Natural killer cell treated with Interleukin-12 subunit alpha and Interleukin-12 subunit beta and Interleukin-15 and Interleukin-18, amount 100 ng/mL, for 72 hours (primary cell): ENCODE measurements at regions not wholly inside any gene's neighbourhood (a gene's known extent, or its start where the extent isn't known, plus 50 kb on each side); places are given as distances from the start of the nearest gene placed in this dataset.

Source experiments
- ATAC-seq, 2 donors: fragments of 150-1000 bp; cut with Tn5 transposase in 1 of 2; sonication (Bioruptor Pico), chemical (Tn5 transposase) in 1 of 2; 2 replicates each; pipeline ENCODE4 v1.10.0; 2021
- DNase-seq: peaks from one replicate; pipeline ENCODE4 v3.0.0; 2022; ENCODE audit warnings: low spot score
- H3K27ac Mint-ChIP-seq, 2 donors: 1 replicate in 1 of 2; 2 replicates in 1 of 2; pipeline ENCODE4 v1.8.0; 2022; ENCODE audit warnings: mixed read lengths in 2 of 2, mild to moderate bottlenecking in 1 of 2, moderate library complexity in 1 of 2
- H3K27me3 Mint-ChIP-seq, 2 donors: 1 replicate in 1 of 2; 2 replicates in 1 of 2; pipeline ENCODE4 v1.8.0; 2022; ENCODE audit warnings: mixed read lengths in 2 of 2
- H3K36me3 Mint-ChIP-seq: one replicate; pipeline ENCODE4 v1.8.0; 2022; ENCODE audit warnings: mixed read lengths
- H3K4me1 Mint-ChIP-seq, 2 donors: 1 replicate in 1 of 2; 2 replicates in 1 of 2; pipeline ENCODE4 v1.8.0; 2022; ENCODE audit warnings: low read depth in 2 of 2, mixed read lengths in 2 of 2, mild to moderate bottlenecking in 1 of 2
- H3K4me3 Mint-ChIP-seq: one replicate; pipeline ENCODE4 v1.8.0; 2022; ENCODE audit warnings: mixed read lengths
- H3K9me3 Mint-ChIP-seq: 2 replicates; pipeline ENCODE4 v1.8.0; 2022; ENCODE audit warnings: mixed read lengths

GRCh38 chr6:113540466-113540865 lies 316.7 kb upstream of the MARCKS start:
- ATAC-seq: no peak

DNA sequence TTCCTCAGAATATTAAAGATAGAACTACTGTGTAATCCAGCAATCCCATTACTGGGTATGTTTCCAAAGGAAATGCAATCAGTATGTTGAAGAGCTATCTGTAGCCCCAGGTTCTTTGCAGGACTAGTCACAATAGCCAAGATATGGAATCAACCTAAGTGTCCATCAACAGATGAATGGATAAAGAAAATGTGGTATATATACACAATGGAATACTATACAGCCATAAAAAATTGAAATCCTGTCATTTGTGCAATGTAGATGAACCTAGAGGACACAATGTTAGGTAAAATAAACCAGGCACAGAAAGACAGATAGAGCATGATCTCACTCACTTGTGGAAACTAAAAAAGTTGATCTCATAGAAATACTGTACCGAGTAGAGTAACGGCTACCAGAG lies 306.0 kb upstream of the MARCKS start:
- DNase-seq: no peak
- Mint-ChIP-seq H3K4me1 (no peaks in the 10 kb centered on the region), H3K9me3 (peaks cover 4% of the 10 kb centered on the region), H3K27me3 (no peaks in the 10 kb centered on the region), H3K36me3 (no peaks in the 10 kb centered on the region), H3K4me3 (no peak overlapping the region), H3K27ac (no peak overlapping the region)
- no peak for ATAC-seq

More at GRCh38 chr6:113540466-113540865, 316.7 kb upstream of the MARCKS start:
- Mint-ChIP-seq H3K36me3 (no peaks in the 10 kb centered on the region), H3K27ac (no peak overlapping the region), H3K4me3 (no peak overlapping the region), H3K9me3 (peaks cover 13% of the 10 kb centered on the region), H3K4me1 (no peaks in the 10 kb centered on the region), H3K27me3 (no peaks in the 10 kb centered on the region)
- no peak for DNase-seq

DNA sequence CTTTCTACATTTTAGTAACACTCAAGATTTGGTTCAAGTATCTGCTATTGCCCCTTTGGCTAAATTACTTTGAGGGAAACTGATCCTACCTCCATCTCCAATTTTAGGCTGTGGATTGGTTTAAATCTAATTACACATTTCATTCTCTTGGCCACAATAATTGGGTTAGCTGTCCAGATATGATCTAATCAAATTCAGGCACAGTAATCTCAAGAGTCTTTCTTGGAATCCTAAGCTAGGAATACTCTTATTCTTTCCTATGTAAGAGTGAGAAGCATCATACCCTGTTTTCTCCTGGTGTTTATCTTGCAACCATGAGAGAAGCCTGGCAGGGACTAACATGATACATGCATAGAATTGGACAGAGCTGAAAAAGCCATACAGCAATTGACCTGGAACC lies 300.4 kb upstream of the MARCKS start:
- no peaks in the 10 kb centered on the region for H3K36me3 Mint-ChIP-seq
- no peak for DNase-seq
- no peaks in the 10 kb centered on the region for H3K27me3 Mint-ChIP-seq
- no peak for ATAC-seq
- peaks cover 7% of the 10 kb centered on the region for H3K9me3 Mint-ChIP-seq
- H3K4me1 Mint-ChIP-seq: no peaks in the 10 kb centered on the region
- H3K4me3 Mint-ChIP-seq: no peak overlapping the region
- no peak overlapping the region for H3K27ac Mint-ChIP-seq

- no peak overlapping the region for H3K4me3 Mint-ChIP-seq
- ATAC-seq (no peak), DNase-seq (no peak)
- no peak overlapping the region for H3K27ac Mint-ChIP-seq
- H3K4me1 Mint-ChIP-seq: no peaks in the 10 kb centered on the region
- H3K27me3 Mint-ChIP-seq: no peaks in the 10 kb centered on the region
- H3K36me3 Mint-ChIP-seq: no peaks in the 10 kb centered on the region
- peaks cover 7% of the 10 kb centered on the region for H3K9me3 Mint-ChIP-seq
Measured at GRCh38 chr6:113558431-113558830, 298.7 kb upstream of the MARCKS start.

DNA sequence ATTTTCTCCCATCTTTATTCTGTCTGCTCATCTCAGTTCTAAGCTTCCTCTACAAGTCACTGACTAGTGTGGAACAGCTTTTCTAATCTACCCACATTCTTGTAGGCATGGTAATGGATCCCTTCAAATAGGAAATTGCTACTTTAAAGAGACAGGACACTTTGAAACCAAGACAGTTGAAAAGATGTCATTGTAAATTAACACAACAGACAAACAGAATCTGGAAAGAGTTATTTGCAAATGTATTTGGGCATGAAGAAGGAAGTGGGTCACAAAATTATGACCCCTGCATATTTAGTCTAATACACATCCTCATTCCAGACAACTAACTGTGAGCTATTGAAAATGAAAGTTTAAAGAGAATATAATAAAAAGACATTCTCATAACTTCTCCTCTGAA lies 298.2 kb upstream of the MARCKS start:
- Mint-ChIP-seq H3K4me3 (no peak overlapping the region), H3K9me3 (peaks cover 7% of the 10 kb centered on the region), H3K4me1 (no peaks in the 10 kb centered on the region), H3K36me3 (no peaks in the 10 kb centered on the region), H3K27me3 (no peaks in the 10 kb centered on the region), H3K27ac (no peak overlapping the region)
- DNase-seq (no peak), ATAC-seq (no peak)

GRCh38 chr6:113560376-113560775 lies 296.8 kb upstream of the MARCKS start:
- Mint-ChIP-seq H3K27me3 (no peaks in the 10 kb centered on the region), H3K27ac (no peak overlapping the region), H3K4me3 (no peak overlapping the region), H3K4me1 (no peaks in the 10 kb centered on the region), H3K9me3 (peaks cover 7% of the 10 kb centered on the region), H3K36me3 (no peaks in the 10 kb centered on the region)
- DNase-seq (no peak), ATAC-seq (no peak)

GRCh38 chr6:113560908-113561307 lies 296.2 kb upstream of the MARCKS start:
- DNase-seq (no peak), ATAC-seq (no peak)
- H3K9me3 Mint-ChIP-seq: peaks cover 7% of the 10 kb centered on the region
- H3K4me3 Mint-ChIP-seq: no peak overlapping the region
- H3K27me3 Mint-ChIP-seq: peaks cover 0 to 2% of the 10 kb centered on the region in 2 donors
- H3K27ac Mint-ChIP-seq: no peak overlapping the region
- H3K36me3 Mint-ChIP-seq: no peaks in the 10 kb centered on the region
- no peaks in the 10 kb centered on the region for H3K4me1 Mint-ChIP-seq

DNA sequence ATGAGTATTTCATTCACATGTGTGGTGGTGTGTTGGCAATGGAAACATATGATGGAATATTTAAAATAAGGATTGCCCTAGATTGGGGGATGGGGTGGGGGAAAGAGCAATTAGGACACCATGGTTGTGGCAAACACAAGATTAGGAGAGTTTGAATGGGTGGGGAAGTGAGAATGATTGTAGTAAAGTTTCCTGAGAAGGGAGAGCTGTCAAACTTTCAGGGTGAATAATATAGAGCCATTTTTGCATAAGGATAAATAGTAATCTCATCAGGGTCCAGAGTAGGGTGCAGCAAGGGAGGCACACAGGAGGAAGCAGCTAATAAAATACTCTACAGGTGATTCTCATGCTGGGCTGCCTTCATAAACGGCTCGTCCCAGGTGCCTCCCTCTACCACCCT lies 294.9 kb upstream of the MARCKS start:
- H3K4me1 Mint-ChIP-seq: no peaks in the 10 kb centered on the region
- ATAC-seq (no peak), DNase-seq (no peak)
- H3K36me3 Mint-ChIP-seq: no peaks in the 10 kb centered on the region
- no peak overlapping the region for H3K27ac Mint-ChIP-seq
- peaks cover 0 to 5% of the 10 kb centered on the region in 2 donors for H3K27me3 Mint-ChIP-seq
- no peak overlapping the region for H3K4me3 Mint-ChIP-seq
- peaks cover 4% of the 10 kb centered on the region for H3K9me3 Mint-ChIP-seq

DNA sequence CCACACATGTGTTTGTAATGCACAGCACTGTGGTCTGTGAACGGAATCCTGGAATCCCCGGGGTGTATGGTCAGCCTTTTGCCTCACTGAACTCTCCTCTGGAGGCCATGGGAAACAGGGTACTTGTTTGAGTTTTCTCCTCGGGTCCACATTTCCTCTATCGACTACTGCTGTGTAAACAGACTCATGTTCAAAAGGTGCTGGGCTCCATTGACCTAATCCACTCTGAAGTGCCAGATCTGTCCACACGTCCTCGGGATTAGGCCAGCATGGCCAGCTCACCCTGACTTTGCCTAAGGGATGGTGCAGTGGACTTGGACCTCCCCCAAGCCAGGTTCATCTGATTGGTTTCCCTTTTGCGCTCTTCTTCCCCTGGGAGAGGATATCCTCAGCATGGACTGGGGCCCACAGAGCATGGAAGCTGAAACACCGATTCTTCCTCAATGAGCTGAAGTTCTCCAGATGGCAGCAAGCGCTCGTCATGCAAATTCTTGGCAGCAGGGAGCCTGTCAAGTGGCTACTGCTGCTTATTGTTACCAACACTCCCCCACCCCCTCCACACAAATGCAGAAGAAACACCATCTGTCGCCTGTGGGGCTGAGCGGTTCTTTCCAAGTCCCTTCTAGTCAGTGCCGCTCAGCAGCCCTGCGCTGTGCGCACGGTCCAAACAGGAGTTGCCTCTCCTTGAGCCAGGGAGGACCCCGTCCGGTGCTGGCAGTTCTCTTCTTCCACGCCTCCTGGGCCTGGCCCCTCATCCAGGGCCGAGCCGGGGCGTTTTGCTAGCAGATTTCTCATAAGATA lies 292.6 kb upstream of the MARCKS start:
- no peak for ATAC-seq
- Mint-ChIP-seq H3K4me1 (no peaks in the 10 kb centered on the region), H3K36me3 (no peaks in the 10 kb centered on the region), H3K9me3 (no peaks in the 10 kb centered on the region), H3K27ac (no peak overlapping the region), H3K4me3 (no peak overlapping the region), H3K27me3 (peaks cover 0 to 5% of the 10 kb centered on the region in 2 donors)
- no peak for DNase-seq

DNA sequence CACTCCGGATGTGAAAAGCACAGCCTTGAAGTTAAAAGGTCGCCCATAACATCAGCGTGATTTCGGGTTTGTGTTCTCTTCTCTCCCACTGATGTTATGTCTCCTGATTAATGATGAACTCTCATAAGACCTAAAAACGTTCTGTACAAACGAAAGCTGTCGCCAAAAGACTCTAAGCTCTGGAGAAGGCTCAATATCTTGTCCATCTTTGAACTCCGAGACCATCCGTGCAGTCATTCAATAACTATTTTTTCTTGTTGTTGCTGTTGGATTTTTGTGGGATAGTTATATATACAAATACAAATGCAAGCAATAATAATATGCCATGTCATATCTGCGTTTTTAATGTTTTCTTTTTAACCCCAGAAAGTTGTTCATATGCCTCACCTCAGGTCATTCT lies 291.8 kb upstream of the MARCKS start:
- H3K27me3 Mint-ChIP-seq: peaks cover 0 to 5% of the 10 kb centered on the region in 2 donors
- H3K36me3 Mint-ChIP-seq: no peaks in the 10 kb centered on the region
- H3K9me3 Mint-ChIP-seq: no peaks in the 10 kb centered on the region
- no peaks in the 10 kb centered on the region for H3K4me1 Mint-ChIP-seq
- no peak overlapping the region for H3K4me3 Mint-ChIP-seq
- DNase-seq (no peak), ATAC-seq (no peak)
- H3K27ac Mint-ChIP-seq: no peak overlapping the region

DNA sequence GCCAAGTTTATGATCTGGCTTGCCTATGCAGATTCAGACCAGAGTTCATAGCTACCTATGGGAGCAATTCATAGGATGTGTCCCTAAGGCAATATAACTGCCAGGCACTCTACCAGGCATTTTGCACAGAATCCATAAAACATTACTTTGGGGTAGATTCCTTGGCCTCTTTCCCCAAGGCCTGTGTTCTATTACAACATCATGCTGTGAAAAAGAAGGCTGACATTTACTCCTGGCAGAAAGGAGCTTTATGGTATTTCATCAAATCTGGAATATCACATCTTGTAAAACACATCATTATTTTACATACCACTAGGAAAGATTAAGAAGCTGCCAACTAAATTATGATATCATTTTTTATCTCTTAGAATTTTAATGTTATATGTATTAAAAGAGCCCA lies 287.0 kb upstream of the MARCKS start:
- ATAC-seq (no peak), DNase-seq (no peak)
- Mint-ChIP-seq H3K9me3 (peaks cover 8% of the 10 kb centered on the region), H3K36me3 (no peaks in the 10 kb centered on the region), H3K4me3 (no peak overlapping the region), H3K27me3 (peaks cover 0 to 12% of the 10 kb centered on the region in 2 donors), H3K4me1 (no peaks in the 10 kb centered on the region), H3K27ac (no peak overlapping the region)

DNA sequence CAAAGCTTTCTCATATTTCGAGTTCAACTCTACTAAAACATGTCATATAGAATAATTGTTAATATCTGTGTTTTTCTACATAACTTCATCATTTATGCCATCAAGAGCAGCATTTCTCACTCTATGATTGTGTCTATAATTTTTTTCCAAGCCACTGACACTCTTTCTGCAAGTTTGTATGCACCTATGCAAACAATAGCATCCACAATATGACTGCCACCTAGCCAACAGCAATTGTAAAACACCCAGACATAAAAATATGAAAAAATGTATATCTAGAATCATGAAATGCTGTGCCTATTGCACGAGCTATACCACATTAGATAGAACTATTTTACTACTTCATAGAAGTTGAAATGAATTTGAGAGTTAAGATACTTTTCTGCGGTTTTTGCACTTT lies 286.5 kb upstream of the MARCKS start:
- ATAC-seq: no peak
- H3K9me3 Mint-ChIP-seq: peaks cover 8% of the 10 kb centered on the region
- H3K36me3 Mint-ChIP-seq: no peaks in the 10 kb centered on the region
- no peak overlapping the region for H3K27ac Mint-ChIP-seq
- peaks cover 0 to 12% of the 10 kb centered on the region in 2 donors for H3K27me3 Mint-ChIP-seq
- H3K4me3 Mint-ChIP-seq: no peak overlapping the region
- no peak for DNase-seq
- H3K4me1 Mint-ChIP-seq: no peaks in the 10 kb centered on the region

DNA sequence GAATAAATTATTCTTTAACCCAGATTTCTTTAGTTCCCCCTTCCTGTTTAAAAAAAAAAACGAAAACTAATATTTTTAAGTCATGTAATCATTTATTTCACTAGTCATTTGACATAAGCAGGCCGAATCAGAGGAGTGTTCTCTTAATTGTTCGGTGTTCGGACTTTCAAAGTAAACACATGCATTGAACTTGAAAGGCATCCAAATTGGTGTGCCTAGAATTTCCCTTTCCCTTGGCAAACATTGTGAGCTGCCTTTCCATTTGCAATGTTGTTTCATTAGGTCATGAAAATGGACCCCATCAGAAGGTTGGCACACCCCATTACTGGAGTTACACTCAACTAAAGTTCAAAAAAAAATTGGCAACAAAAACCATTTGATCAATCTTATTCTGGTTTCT lies 283.0 kb upstream of the MARCKS start:
- ATAC-seq: no peak

DNA sequence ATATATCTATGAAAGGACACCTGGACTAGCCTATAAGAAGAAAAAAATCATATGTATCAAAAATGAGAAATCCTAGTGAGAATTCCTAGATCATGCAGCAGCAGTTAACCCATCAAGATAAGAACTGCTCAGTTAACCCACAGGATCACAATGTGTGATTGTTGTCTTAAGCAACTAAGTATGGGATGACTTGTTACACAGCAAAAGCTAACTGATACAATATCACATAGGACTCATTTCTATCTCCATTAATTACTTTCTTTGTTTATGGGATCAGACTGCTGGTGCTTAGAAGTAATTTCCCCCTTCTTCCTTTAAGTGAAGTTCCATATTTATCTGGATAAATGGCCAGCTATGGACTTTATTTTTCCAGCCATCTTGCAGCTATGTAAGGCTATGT lies 280.8 kb upstream of the MARCKS start:
- peaks cover 0 to 7% of the 10 kb centered on the region in 2 donors for H3K27me3 Mint-ChIP-seq
- no peaks in the 10 kb centered on the region for H3K36me3 Mint-ChIP-seq
- ATAC-seq (no peak), DNase-seq (no peak)
- H3K4me1 Mint-ChIP-seq: no peaks in the 10 kb centered on the region
- H3K4me3 Mint-ChIP-seq: no peak overlapping the region
- H3K27ac Mint-ChIP-seq: no peak overlapping the region
- peaks cover 20% of the 10 kb centered on the region for H3K9me3 Mint-ChIP-seq

More for the DNA sequence above, 283.0 kb upstream of the MARCKS start:
- H3K36me3 Mint-ChIP-seq: no peaks in the 10 kb centered on the region
- no peak for DNase-seq
- H3K4me1 Mint-ChIP-seq: no peaks in the 10 kb centered on the region
- peaks cover 20% of the 10 kb centered on the region for H3K9me3 Mint-ChIP-seq
- no peak overlapping the region for H3K27ac Mint-ChIP-seq
- H3K27me3 Mint-ChIP-seq: peaks cover 0 to 7% of the 10 kb centered on the region in 2 donors
- no peak overlapping the region for H3K4me3 Mint-ChIP-seq

GRCh38 chr6:113578691-113579090 lies 278.5 kb upstream of the MARCKS start:
- peaks cover 0 to under 1% of the 10 kb centered on the region in 2 donors for H3K27me3 Mint-ChIP-seq
- ATAC-seq: no peak
- H3K27ac Mint-ChIP-seq: no peak overlapping the region
- H3K36me3 Mint-ChIP-seq: no peaks in the 10 kb centered on the region
- no peak for DNase-seq
- H3K4me3 Mint-ChIP-seq: no peak overlapping the region
- peaks cover 18% of the 10 kb centered on the region for H3K9me3 Mint-ChIP-seq
- no peaks in the 10 kb centered on the region for H3K4me1 Mint-ChIP-seq
